Activated naive CD4-positive, alpha-beta T cell treated with anti-CD3 and anti-CD28 coated beads for 36 hours (primary cell): ENCODE measurements at regions not wholly inside any gene's neighbourhood (a gene's known extent, or its start where the extent isn't known, plus 50 kb on each side); places are given as distances from the start of the nearest gene placed in this dataset.

Experiments used
- CTCF ChIA-PET: fragments of 350-600 bp; sonication (Branson Sonifier 250); formaldehyde crosslinking; loops from one replicate; lab custom pipeline; 2021; ENCODE audit warnings: antibody characterized with exemption; lab: Charles Lee
- DNase-seq: peaks from one replicate; pipeline ENCODE4 v3.0.0-alpha.2; 2020
- H3K27ac Mint-ChIP-seq: one replicate; pipeline ENCODE4 v1.8.0; 2021; ENCODE audit warnings: mild to moderate bottlenecking, mixed read lengths
- H3K27me3 Mint-ChIP-seq: one replicate; pipeline ENCODE4 v1.8.0; 2021; ENCODE audit warnings: low read depth, mixed read lengths
- H3K36me3 Mint-ChIP-seq: one replicate; pipeline ENCODE4 v1.8.0; 2021; ENCODE audit warnings: low read depth, mixed read lengths
- H3K4me1 Mint-ChIP-seq: one replicate; pipeline ENCODE4 v1.8.0; 2021; ENCODE audit warnings: low read depth, mixed read lengths
- H3K4me3 Mint-ChIP-seq: one replicate; pipeline ENCODE4 v1.8.0; 2021; ENCODE audit warnings: mild to moderate bottlenecking, moderate library complexity, mixed read lengths
- H3K9me3 Mint-ChIP-seq: one replicate; pipeline ENCODE4 v1.8.0; 2021; ENCODE audit warnings: mixed read lengths
- intact Hi-C: fragments of 100-400 bp; cut with micrococcal nuclease; formaldehyde crosslinking; loops from one replicate; pipeline ENCODE4 v1.15.1; 2023

DNA sequence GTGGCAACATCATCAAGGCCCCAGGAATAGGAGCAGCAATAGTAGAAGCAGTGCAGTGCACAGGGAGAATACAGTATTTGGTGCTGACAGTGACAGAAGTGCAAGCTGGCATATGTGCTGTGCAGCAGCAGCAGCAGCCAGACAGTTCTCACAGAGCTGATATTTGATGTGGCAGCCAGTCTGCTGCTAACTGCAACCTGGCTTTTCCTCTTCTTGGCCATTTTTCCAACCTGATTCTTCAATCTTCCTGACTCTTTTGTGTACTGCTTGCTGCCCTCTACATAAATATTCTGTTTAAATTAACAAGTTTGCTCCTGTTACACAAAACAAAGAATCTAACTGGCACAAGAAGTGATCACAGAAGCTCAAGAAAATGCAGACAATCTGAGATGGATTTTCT, 102.0 kb downstream of the CASP12 start:
- Mint-ChIP-seq H3K36me3 (peaks cover 1% of the 10 kb centered on the region), H3K27ac (no peak overlapping the region)
- CTCF ChIA-PET = no interaction called here

DNA sequence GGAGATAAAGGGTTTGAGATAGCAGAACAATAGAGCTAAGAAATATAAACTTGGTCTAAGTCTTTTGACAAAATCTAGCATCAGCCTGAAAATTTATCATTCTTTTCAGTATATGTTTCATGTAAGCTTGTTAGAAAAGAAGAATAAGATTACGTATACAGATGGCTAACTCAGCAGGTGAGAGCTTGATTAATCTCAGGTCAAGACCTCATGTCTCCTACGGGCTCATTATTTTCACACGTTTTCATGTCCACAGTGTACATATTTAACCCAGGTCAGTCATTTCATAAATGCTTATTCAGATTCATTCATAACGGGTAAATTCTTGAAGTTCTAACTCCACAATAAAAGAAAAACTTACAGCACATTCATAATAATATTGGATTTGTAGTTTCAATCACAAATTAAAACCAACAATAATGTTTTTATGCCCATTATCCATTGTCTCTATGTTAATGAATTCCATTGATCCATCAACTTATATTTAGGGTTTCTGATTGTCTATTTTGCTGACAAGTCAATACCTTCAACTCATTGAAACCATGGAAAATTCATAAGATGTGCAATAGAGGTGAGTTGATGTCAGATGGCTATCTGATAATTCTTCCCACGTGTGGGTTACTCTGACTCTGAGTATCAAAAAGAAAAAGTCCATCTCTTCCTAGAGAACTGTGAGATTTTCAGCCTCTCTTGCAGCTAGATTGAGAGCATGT, 102.6 kb downstream of the CASP12 start:
- Mint-ChIP-seq H3K27me3 (no peaks in the 10 kb centered on the region), H3K9me3 (peaks cover 5% of the 10 kb centered on the region), H3K4me1 (peaks cover 30% of the 10 kb centered on the region), H3K36me3 (peaks cover 1% of the 10 kb centered on the region), H3K27ac (no peak overlapping the region), H3K4me3 (no peak overlapping the region)
- intact Hi-C loops = loop anchor here (5.0 kb wide), 1 partner anchor 172 kb away; the partner anchor contains the start of gene CASP4
- DNase-seq = no peak
- CTCF ChIA-PET = no interaction called here

More for the DNA sequence above, 102.0 kb downstream of the CASP12 start:
- intact Hi-C loops = loop anchor here (5.0 kb wide), 1 partner anchor 171 kb away; the partner anchor contains the start of gene CASP4
- no peak for DNase-seq
- H3K4me3 Mint-ChIP-seq = no peak overlapping the region
- H3K9me3 Mint-ChIP-seq = peaks cover 5% of the 10 kb centered on the region
- no peaks in the 10 kb centered on the region for H3K27me3 Mint-ChIP-seq
- peaks cover 32% of the 10 kb centered on the region for H3K4me1 Mint-ChIP-seq

DNA sequence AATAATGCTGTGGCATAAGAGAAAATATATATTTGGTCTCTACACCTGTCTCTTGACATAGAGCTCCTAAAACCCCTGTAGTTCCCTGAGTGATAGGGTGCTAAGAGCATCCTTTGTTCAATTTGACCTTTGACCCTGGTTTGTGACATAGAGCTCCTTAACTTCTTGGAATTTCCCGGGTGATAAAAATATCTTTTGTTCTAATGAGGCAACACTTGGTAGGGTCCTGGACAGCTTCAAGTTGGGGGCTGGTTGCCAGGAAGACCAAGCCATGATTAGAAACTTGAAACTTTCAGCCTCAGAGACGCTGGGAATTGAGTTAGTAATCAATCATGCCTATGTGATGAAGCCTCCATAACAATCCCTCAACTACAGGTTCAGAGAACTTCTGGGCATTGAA, 105.4 kb downstream of the CASP12 start:
- H3K27me3 Mint-ChIP-seq = no peaks in the 10 kb centered on the region
- H3K9me3 Mint-ChIP-seq = peaks cover 5% of the 10 kb centered on the region
- no peak overlapping the region for H3K4me3 Mint-ChIP-seq
- H3K27ac Mint-ChIP-seq = no peak overlapping the region
- DNase-seq = no peak
- CTCF ChIA-PET = no interaction called here
- intact Hi-C loops = no loop called here
- peaks cover 8% of the 10 kb centered on the region for H3K4me1 Mint-ChIP-seq
- no peaks in the 10 kb centered on the region for H3K36me3 Mint-ChIP-seq

DNA sequence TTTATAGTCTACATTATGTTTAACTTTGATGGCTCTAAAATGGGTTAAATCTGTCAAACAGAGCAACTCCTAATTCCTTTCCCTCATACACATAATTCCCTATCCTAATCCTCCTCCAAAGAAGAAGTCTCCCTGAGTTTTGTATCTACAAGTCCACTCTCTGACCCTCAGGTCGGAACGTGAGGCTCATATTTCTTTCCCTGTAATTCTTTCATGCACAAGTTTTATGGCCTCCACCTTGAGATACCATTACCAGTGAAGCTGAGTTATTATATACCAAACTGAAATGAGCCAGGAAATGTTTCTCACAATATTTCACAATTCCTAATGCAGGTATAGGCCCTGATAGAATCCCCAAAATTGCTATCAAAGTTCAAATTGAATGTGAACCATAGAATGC, 106.4 kb downstream of the CASP12 start:
- DNase-seq = no peak
- H3K9me3 Mint-ChIP-seq = peaks cover 5% of the 10 kb centered on the region
- intact Hi-C loops = no loop called here
- peaks cover 1% of the 10 kb centered on the region for H3K4me1 Mint-ChIP-seq
- no peaks in the 10 kb centered on the region for H3K27me3 Mint-ChIP-seq
- no peaks in the 10 kb centered on the region for H3K36me3 Mint-ChIP-seq
- H3K4me3 Mint-ChIP-seq = no peak overlapping the region
- CTCF ChIA-PET = no interaction called here
- no peak overlapping the region for H3K27ac Mint-ChIP-seq

DNA sequence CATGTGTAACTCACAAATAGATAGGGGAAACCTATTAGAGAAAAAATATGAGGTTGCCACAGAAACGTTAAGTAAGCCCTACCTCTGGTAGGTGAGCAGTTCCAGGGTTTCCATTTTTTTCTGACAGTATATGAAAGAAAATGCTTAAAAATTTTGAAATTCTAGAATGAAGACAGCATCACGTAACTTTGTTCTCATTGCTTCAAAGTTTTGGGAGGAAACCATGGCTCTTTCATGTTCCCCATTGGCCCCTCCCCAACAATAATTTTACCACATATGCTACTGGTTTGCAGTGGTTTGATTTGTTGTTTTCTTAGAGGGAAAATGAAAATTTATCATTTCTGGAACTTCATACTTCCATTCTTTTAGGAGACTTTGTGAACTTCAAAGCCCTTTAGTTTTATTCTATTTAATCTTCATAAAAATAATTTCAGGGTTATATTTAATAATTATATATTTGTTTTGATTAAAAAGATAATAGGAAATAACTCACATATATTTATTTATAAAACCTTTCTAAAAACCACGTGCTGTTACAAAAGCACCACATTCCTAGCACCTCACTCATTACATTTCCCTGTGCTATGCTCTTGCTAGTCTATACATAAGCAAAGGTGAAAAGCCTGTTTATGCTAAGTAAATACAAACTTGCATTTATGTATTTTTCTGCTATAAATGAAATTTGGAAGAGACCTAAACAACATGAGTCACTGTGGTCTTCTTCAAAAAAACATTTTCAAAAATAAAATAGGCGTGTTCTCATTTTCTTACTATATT, 113.4 kb downstream of the CASP12 start:
- no peak for DNase-seq
- no peak overlapping the region for H3K4me3 Mint-ChIP-seq
- H3K9me3 Mint-ChIP-seq = no peaks in the 10 kb centered on the region
- no peak overlapping the region for H3K27ac Mint-ChIP-seq
- no peaks in the 10 kb centered on the region for H3K27me3 Mint-ChIP-seq
- intact Hi-C loops = no loop called here
- CTCF ChIA-PET = no interaction called here
- no peaks in the 10 kb centered on the region for H3K36me3 Mint-ChIP-seq
- peaks cover 2% of the 10 kb centered on the region for H3K4me1 Mint-ChIP-seq

DNA sequence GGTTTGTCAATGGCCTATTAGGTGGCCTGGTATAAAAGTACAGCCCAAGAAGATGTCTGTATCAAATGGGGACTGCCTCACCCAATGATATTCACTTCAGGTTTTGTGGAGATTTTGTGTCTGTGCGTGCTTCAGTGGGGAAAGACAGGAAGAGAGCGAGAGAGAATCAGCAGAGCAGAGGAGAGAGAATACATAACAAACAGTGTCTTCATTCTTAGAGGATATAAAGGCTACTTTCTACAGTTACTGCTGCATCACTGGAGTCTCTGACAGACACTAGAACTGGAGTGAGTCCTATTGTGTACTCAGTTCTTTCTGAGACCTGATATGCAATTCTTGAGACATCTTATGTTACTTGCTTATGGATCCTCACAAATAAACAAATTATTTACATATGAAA, 115.0 kb downstream of the CASP12 start:
- Mint-ChIP-seq H3K27ac (no peak overlapping the region), H3K36me3 (no peaks in the 10 kb centered on the region), H3K4me1 (peaks cover 2% of the 10 kb centered on the region), H3K9me3 (no peaks in the 10 kb centered on the region), H3K4me3 (no peak overlapping the region), H3K27me3 (no peaks in the 10 kb centered on the region)
- DNase-seq = no peak
- CTCF ChIA-PET = no interaction called here
- intact Hi-C loops = no loop called here

DNA sequence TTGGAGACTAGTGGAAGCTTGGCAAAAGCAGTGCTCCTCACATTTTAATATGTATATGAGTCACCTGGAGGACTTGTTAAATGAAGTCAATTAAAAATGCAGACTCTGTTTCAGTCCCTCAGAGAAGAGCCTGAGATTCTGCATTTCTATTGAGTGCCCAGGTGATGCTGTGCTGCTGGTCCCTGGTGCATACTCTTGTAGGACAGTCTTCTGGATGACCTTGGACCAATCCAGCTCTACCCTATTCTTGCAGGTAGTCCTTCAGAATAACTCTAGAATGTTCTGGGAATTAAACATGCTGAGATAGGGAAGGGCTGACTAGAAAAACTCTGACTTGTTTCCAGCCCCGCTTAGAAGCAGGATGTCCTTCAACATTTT, 115.9 kb downstream of the CASP12 start:
- Mint-ChIP-seq H3K27ac (no peak overlapping the region), H3K27me3 (no peaks in the 10 kb centered on the region), H3K4me3 (no peak overlapping the region), H3K4me1 (peaks cover 2% of the 10 kb centered on the region), H3K36me3 (no peaks in the 10 kb centered on the region), H3K9me3 (no peaks in the 10 kb centered on the region)
- intact Hi-C loops = no loop called here
- CTCF ChIA-PET = no interaction called here
- DNase-seq = no peak

DNA sequence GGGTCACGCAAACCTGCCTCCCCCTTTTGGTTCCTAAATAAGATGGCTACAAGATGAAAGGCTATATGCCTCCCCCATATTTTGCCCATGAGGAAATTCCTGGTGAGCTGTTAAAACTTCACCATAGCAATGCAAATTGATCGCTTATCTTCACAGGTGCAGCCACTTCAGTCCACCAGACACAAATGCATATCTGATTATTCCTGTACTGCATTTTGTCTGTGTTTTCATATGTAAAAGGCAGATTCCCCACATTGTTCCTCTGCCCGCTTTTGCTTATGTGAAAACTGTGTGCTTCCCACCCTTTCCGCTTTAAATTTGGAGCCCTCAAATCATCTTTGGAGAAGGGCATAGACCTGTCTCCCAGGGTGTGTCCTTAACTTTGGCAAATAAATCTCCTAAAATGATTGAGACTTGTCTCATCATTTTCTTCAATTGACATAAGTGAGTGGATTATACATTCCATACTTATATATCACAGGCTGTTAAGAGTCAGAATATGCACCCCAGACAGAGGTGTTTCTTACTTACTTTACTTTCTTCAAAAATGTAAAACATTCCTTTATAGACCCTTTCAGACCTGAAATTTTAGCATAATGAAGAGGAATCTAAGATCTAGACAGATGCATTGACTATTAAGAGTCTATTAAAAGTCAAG, 116.4 kb downstream of the CASP12 start:
- no peaks in the 10 kb centered on the region for H3K36me3 Mint-ChIP-seq
- H3K4me1 Mint-ChIP-seq = peaks cover 2% of the 10 kb centered on the region
- CTCF ChIA-PET = no interaction called here
- H3K4me3 Mint-ChIP-seq = no peak overlapping the region
- no peaks in the 10 kb centered on the region for H3K9me3 Mint-ChIP-seq
- no peaks in the 10 kb centered on the region for H3K27me3 Mint-ChIP-seq
- DNase-seq = no peak
- intact Hi-C loops = no loop called here
- H3K27ac Mint-ChIP-seq = no peak overlapping the region

DNA sequence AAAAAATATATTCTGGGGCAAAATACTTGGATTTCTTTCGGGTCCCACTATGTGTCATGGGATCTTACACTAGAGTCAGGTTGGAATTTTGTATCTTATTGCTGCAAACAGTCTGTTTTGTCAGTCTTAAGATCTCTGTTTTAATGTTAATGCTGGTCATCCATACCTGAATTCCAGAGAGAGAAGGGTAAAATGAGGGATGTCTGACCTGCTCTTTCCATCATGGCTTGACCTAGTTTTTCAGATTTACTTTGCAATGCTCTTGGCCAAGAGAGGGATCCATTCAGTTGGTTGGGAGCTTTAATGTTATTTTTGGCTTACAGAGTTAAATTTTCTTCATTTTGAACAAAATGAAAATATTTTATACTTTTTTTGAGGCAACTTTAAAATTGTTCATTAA, 117.2 kb downstream of the CASP12 start:
- no peaks in the 10 kb centered on the region for H3K27me3 Mint-ChIP-seq
- no peak for DNase-seq
- intact Hi-C loops = no loop called here
- CTCF ChIA-PET = interaction anchor here (1.1 kb wide), 1 partner anchor 92 kb away, joined by 4 read pairs; no protein-coding TSS in a partner anchor
- H3K27ac Mint-ChIP-seq = no peak overlapping the region
- H3K9me3 Mint-ChIP-seq = no peaks in the 10 kb centered on the region
- no peak overlapping the region for H3K4me3 Mint-ChIP-seq
- H3K4me1 Mint-ChIP-seq = peaks cover 2% of the 10 kb centered on the region
- no peaks in the 10 kb centered on the region for H3K36me3 Mint-ChIP-seq

DNA sequence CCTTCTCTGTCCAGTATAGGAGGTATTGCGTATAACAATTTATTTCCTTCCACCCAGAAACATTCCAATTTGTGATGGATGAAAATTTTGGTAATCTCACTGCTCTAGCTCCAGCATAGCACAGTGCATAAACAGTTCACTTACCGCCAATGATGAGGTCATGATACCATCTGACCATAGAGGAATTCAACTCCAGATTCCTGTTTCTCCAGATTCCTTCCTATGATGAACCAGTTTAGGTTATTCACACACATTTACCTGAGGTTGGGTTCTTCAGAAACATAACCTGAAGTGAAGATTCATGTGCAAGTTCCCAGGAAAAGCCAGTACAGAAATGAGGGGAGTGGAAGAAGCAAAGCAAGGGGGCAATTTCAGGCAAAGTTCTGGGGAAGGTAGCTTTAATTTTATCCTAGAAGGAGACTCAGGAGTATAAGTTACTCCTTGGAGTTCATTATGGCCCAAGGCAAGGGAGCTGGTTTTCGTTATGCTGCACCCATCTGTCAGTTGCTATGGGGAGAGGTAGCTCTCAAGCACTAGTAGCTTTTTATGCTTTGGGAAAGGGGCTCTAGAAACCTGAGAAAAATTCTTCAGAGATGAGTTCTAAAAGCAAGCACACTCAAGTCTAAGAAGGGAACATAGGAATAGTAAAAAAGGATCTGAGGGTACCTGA, 121.6 kb downstream of the CASP12 start:
- CTCF ChIA-PET = no interaction called here
- Mint-ChIP-seq H3K36me3 (no peaks in the 10 kb centered on the region), H3K9me3 (no peaks in the 10 kb centered on the region), H3K4me3 (no peak overlapping the region), H3K4me1 (peaks cover 16% of the 10 kb centered on the region), H3K27me3 (no peaks in the 10 kb centered on the region), H3K27ac (no peak overlapping the region)
- intact Hi-C loops = no loop called here
- no peak for DNase-seq

DNA sequence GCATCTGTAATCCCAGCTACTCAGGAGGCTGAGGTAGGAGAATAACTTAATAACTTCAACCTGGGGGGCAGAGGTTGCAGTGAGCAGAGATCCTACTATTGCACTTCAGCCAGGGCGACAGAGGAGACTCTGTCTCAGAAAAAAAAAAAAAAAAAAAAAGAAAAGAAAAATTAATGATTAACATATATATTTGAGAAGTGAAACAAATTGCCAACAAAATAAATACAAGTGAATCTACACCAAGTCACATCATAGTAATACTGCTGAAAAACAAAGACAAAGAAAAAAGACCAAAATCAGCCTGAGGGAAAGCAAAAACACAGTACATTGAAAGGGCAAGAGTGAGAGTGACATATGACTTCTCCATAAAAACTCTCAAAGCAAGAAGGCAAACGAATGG, 123.7 kb downstream of the CASP12 start:
- H3K4me3 Mint-ChIP-seq = no peak overlapping the region
- CTCF ChIA-PET = no interaction called here
- H3K27me3 Mint-ChIP-seq = no peaks in the 10 kb centered on the region
- H3K36me3 Mint-ChIP-seq = no peaks in the 10 kb centered on the region
- DNase-seq = no peak
- peaks cover 18% of the 10 kb centered on the region for H3K4me1 Mint-ChIP-seq
- H3K27ac Mint-ChIP-seq = no peak overlapping the region
- H3K9me3 Mint-ChIP-seq = no peaks in the 10 kb centered on the region
- intact Hi-C loops = no loop called here

DNA sequence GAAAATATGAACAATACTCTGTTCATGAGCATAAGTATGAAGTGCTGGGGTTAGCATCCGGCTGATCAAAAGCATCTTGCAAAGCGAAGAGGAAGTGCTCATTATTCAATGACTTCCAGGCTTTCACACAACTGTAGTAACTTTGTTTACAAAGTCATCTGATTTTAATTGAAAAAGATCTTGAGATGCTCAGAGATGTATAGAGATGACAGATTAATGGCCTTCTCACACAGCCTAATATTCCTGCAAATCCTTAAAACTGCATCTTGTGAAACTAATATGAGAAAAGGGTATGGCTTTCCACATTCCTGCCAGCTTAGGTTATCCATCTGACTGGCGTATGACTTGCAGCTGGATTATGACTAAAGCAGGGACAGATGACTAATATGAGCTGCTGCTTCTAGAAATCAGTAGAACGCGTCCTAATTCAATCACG, 125.4 kb downstream of the CASP12 start:
- DNase-seq = peak; percentile 20
- intact Hi-C loops = loop anchor here (2.0 kb wide), 1 partner anchor 68 kb away; no protein-coding TSS in a partner anchor
- CTCF ChIA-PET = no interaction called here
- Mint-ChIP-seq H3K36me3 (no peaks in the 10 kb centered on the region), H3K27me3 (no peaks in the 10 kb centered on the region), H3K4me3 (no peak overlapping the region), H3K4me1 (peaks cover 18% of the 10 kb centered on the region), H3K27ac (no peak overlapping the region), H3K9me3 (no peaks in the 10 kb centered on the region)
